ENCODE measurements at regions not wholly inside any gene's neighbourhood (a gene's known extent, or its start where the extent isn't known, plus 50 kb on each side); places are given as distances from the start of the nearest gene placed in this dataset.
"Not testable (repeated sequence)": the region's sequence is repeated elsewhere in the genome, so short reads cannot be mapped to it uniquely, and the experiment has no call there.

DNA sequence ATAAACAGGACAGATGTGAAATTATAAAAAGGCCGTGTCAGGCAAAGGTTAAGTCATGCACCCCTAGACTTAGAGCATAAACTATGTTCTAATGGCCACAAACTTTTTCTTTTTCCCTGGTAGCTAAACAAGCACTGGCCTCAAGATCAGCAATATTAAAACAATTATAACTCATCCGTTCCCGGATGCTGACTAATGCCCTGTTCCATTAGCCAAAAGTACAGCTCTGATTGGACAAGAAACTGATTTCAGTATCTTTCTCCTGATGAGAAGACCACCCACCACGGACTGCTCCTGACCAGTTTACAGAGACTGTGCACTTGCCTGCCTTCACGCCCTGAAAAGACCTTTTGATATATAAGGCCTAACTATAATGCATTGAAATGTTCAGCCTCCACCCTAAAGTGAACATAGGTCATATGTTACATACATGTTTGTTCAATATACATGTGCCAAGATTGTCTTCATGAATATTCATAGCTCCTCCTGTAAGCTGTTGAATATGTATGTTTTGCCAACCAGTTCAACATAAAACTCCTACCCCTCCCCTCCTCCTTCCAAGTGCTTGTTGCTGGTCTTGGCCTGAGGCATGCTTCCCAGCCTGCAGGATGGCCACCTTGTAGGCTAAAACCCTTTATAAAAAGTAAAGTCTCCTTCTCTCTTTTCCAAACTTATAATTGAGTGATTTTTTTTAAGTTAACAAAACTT, 162.0 kb downstream of the IPO8 start:
- Histone ChIP-seq H3K9me3 (ENCODE audit: insufficient read depth, low read depth, low read length) (no peaks in the 10 kb centered on the region), H3K4me1 (ENCODE audit: insufficient read depth, low read length) (peaks cover 10% of the 10 kb centered on the region; the same call in 1 of the 2 replicates), H3K9ac (ENCODE audit: low read depth, low read length) (no peak overlapping the region), H3K36me3 (ENCODE audit: insufficient read depth, low read length) (no peaks in the 10 kb centered on the region), H3K27me3 (ENCODE audit: insufficient read depth, low read length) (no peaks in the 10 kb centered on the region), H3K4me3 (ENCODE audit: low read length) (no peak overlapping the region), H3K27ac (ENCODE audit: low read depth, low read length) (no peak overlapping the region)
- WGBS, result 95% methylated on average over 5 of the region's 5 CpGs

- Histone ChIP-seq H3K27me3 (ENCODE audit: insufficient read depth, low read length) (no peaks in the 10 kb centered on the region), H3K27ac (ENCODE audit: low read depth, low read length) (no peak overlapping the region), H3K4me1 (ENCODE audit: insufficient read depth, low read length) (peaks cover 10% of the 10 kb centered on the region; the same call in 1 of the 2 replicates), H3K9me3 (ENCODE audit: insufficient read depth, low read depth, low read length) (no peaks in the 10 kb centered on the region), H3K4me3 (ENCODE audit: low read length) (no peak overlapping the region), H3K36me3 (ENCODE audit: insufficient read depth, low read length) (no peaks in the 10 kb centered on the region), H3K9ac (ENCODE audit: low read depth, low read length) (no peak overlapping the region)
- WGBS, result 95% methylated on average over 8 of the region's 8 CpGs
Measured at GRCh38 chr12:30531731-30532678, 163.7 kb downstream of the IPO8 start.

GRCh38 chr12:30529489-30530269, 166.0 kb downstream of the IPO8 start:
- Histone ChIP-seq H3K9me3 (ENCODE audit: insufficient read depth, low read depth, low read length) (no peaks in the 10 kb centered on the region), H3K36me3 (ENCODE audit: insufficient read depth, low read length) (no peaks in the 10 kb centered on the region), H3K9ac (ENCODE audit: low read depth, low read length) (no peak overlapping the region), H3K27me3 (ENCODE audit: insufficient read depth, low read length) (no peaks in the 10 kb centered on the region), H3K4me3 (ENCODE audit: low read length) (no peak overlapping the region), H3K4me1 (ENCODE audit: insufficient read depth, low read length) (no peaks in the 10 kb centered on the region), H3K27ac (ENCODE audit: low read depth, low read length) (no peak overlapping the region)
- 99% methylated on average over 4 of the region's 4 CpGs for WGBS

DNA sequence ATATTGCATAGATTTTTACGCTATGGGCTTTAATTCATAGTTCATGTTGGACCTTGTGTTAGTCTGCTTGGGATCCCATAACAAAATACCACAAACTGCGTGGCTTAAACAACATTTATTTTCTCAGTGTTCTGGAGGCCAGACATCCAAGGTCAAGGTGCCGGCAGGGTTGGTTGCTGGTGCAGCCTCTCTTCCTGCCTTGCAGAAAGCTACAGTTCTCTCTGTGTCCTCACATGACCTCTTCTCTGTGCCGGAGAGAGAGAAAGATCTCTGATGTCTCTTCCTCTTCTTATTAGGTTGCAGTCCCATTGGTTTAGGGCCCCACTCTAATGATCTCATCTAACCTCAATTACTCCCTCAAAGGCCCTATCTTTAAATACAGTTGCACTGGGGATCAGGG, 170.5 kb downstream of the IPO8 start:
- no peak overlapping the region for H3K27ac ChIP-seq (ENCODE audit: low read depth, low read length)
- H3K4me1 ChIP-seq (ENCODE audit: insufficient read depth, low read length), result no peaks in the 10 kb centered on the region
- no peak overlapping the region for H3K4me3 ChIP-seq (ENCODE audit: low read length)
- H3K36me3 ChIP-seq (ENCODE audit: insufficient read depth, low read length), result no peaks in the 10 kb centered on the region
- no peaks in the 10 kb centered on the region for H3K9me3 ChIP-seq (ENCODE audit: insufficient read depth, low read depth, low read length)
- H3K27me3 ChIP-seq (ENCODE audit: insufficient read depth, low read length), result no peaks in the 10 kb centered on the region
- WGBS, result 94% methylated on average over 3 of the region's 4 CpGs
- H3K9ac ChIP-seq (ENCODE audit: low read depth, low read length), result no peak overlapping the region

GRCh38 chr12:30520285-30520684, 175.4 kb downstream of the IPO8 start:
- not testable (repeated sequence) for H3K27me3 ChIP-seq (ENCODE audit: insufficient read depth, low read length); H3K27ac ChIP-seq (ENCODE audit: low read depth, low read length); H3K9me3 ChIP-seq (ENCODE audit: insufficient read depth, low read depth, low read length); H3K4me3 ChIP-seq (ENCODE audit: low read length); H3K36me3 ChIP-seq (ENCODE audit: insufficient read depth, low read length); H3K4me1 ChIP-seq (ENCODE audit: insufficient read depth, low read length); H3K9ac ChIP-seq (ENCODE audit: low read depth, low read length)
- WGBS, result 90% methylated on average over 1 of the region's 4 CpGs

DNA sequence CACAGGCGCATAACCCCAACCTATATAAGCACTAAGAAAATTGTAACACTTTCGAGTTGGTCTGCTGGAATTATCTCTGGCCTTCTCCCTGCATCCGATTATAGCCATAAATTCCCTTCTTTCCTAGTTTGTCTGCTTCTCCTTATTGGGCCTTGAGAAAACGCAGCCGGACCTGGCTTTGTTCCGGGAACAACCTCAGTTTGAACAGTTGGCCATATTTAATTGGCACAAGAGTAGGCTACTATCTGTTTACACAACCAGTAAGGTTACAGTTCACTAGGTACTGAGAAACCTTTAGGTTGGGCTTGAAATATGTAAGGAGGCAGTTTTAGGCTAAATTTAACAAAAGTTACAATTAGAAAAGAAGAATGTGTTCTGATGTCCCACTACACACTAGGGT, 176.1 kb downstream of the IPO8 start:
- peaks cover 1% of the 10 kb centered on the region; the same call in 1 of the 2 replicates for H3K4me1 ChIP-seq (ENCODE audit: insufficient read depth, low read length)
- H3K9me3 ChIP-seq (ENCODE audit: insufficient read depth, low read depth, low read length), result no peaks in the 10 kb centered on the region
- H3K36me3 ChIP-seq (ENCODE audit: insufficient read depth, low read length), result no peaks in the 10 kb centered on the region
- H3K9ac ChIP-seq (ENCODE audit: low read depth, low read length), result no peak overlapping the region
- no peak overlapping the region for H3K4me3 ChIP-seq (ENCODE audit: low read length)
- no peaks in the 10 kb centered on the region for H3K27me3 ChIP-seq (ENCODE audit: insufficient read depth, low read length)
- WGBS, result 94% methylated on average over 6 of the region's 6 CpGs
- no peak overlapping the region for H3K27ac ChIP-seq (ENCODE audit: low read depth, low read length)

GRCh38 chr12:30517320-30517719, 178.3 kb downstream of the IPO8 start:
- 96% methylated on average over 1 of the region's 1 CpG for WGBS
- no peak overlapping the region for H3K27ac ChIP-seq (ENCODE audit: low read depth, low read length)
- H3K4me1 ChIP-seq (ENCODE audit: insufficient read depth, low read length), result peaks cover 7% of the 10 kb centered on the region
- no peaks in the 10 kb centered on the region for H3K9me3 ChIP-seq (ENCODE audit: insufficient read depth, low read depth, low read length)
- H3K9ac ChIP-seq (ENCODE audit: low read depth, low read length), result no peak overlapping the region
- H3K27me3 ChIP-seq (ENCODE audit: insufficient read depth, low read length), result no peaks in the 10 kb centered on the region
- no peaks in the 10 kb centered on the region for H3K36me3 ChIP-seq (ENCODE audit: insufficient read depth, low read length)
- H3K4me3 ChIP-seq (ENCODE audit: low read length), result no peak overlapping the region

DNA sequence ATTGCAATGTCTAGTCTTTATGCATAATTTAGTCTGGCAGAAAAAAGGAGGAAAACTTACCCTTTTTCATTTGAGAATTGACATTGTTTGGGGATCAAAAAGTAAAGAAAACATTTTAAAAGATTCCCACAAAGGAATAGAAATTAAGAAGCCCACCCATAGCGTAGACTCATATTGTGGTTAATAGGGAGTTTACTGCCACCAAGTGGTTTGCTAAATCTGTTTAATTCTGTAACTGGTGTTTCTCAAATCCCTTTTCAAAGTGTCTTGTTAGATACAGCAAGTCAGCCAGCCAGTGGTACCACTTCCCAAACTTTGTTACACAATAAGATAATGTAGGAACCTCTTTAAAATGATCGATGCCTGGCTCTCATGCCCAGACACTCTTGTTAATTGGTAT, 180.3 kb downstream of the IPO8 start:
- peaks cover 7% of the 10 kb centered on the region for H3K4me1 ChIP-seq (ENCODE audit: insufficient read depth, low read length)
- no peaks in the 10 kb centered on the region for H3K9me3 ChIP-seq (ENCODE audit: insufficient read depth, low read depth, low read length)
- 86% methylated on average over 2 of the region's 2 CpGs for WGBS
- H3K4me3 ChIP-seq (ENCODE audit: low read length), result no peak overlapping the region
- H3K27me3 ChIP-seq (ENCODE audit: insufficient read depth, low read length), result no peaks in the 10 kb centered on the region
- no peak overlapping the region for H3K9ac ChIP-seq (ENCODE audit: low read depth, low read length)
- H3K36me3 ChIP-seq (ENCODE audit: insufficient read depth, low read length), result no peaks in the 10 kb centered on the region
- H3K27ac ChIP-seq (ENCODE audit: low read depth, low read length), result no peak overlapping the region

- Histone ChIP-seq H3K4me3 (ENCODE audit: low read length) (no peak overlapping the region), H3K36me3 (ENCODE audit: insufficient read depth, low read length) (no peaks in the 10 kb centered on the region), H3K9me3 (ENCODE audit: insufficient read depth, low read depth, low read length) (no peaks in the 10 kb centered on the region), H3K9ac (ENCODE audit: low read depth, low read length) (no peak overlapping the region), H3K4me1 (ENCODE audit: insufficient read depth, low read length) (peaks cover 7% of the 10 kb centered on the region), H3K27me3 (ENCODE audit: insufficient read depth, low read length) (no peaks in the 10 kb centered on the region), H3K27ac (ENCODE audit: low read depth, low read length) (no peak overlapping the region)
- 84% methylated on average over 5 of the region's 5 CpGs for WGBS
Measured at GRCh38 chr12:30514666-30515065, 181.0 kb downstream of the IPO8 start.

GRCh38 chr12:30508205-30508967, 187.3 kb downstream of the IPO8 start:
- WGBS, result 94% methylated on average over 4 of the region's 4 CpGs
- Histone ChIP-seq H3K36me3 (ENCODE audit: insufficient read depth, low read length) (no peaks in the 10 kb centered on the region), H3K27me3 (ENCODE audit: insufficient read depth, low read length) (no peaks in the 10 kb centered on the region), H3K4me3 (ENCODE audit: low read length) (no peak overlapping the region), H3K27ac (ENCODE audit: low read depth, low read length) (no peak overlapping the region), H3K9ac (ENCODE audit: low read depth, low read length) (no peak overlapping the region), H3K9me3 (ENCODE audit: insufficient read depth, low read depth, low read length) (no peaks in the 10 kb centered on the region), H3K4me1 (ENCODE audit: insufficient read depth, low read length) (no peaks in the 10 kb centered on the region)

All from HUES64 (cell line).